ENCODE measurements at regions not wholly inside any gene's neighbourhood (a gene's known extent, or its start where the extent isn't known, plus 50 kb on each side); places are given as distances from the start of the nearest gene placed in this dataset.
"Not testable (repeated sequence)": the region's sequence is repeated elsewhere in the genome, so short reads cannot be mapped to it uniquely, and the experiment has no call there.

DNA sequence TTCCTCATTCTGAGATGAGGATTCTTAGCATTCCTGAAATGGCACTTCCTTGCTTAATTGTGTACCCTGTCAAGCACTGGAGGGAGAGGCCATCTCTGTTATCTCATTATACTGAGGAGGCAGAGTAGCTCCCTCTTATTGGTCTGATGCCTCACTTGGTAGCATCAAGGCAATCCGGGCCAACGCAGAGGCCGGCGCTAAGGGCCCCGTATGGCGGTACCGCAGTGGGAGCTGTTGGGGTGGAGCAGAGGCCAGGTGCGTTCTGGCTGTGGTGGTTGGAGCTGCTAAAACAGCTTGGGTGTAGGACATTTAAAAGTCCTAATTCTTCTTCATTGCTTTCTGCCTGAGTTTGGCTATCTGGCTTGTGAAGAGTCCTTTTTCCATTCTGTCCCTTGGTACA, 333.7 kb upstream of the NPAP1 start:
- not testable (repeated sequence) for H3K36me3 ChIP-seq (ENCODE audit: control insufficient read depth in 1 of 2, insufficient read depth in 2 of 2, low read length in 2 of 2); H3K9ac ChIP-seq (ENCODE audit: low read length)

GRCh38 chr15:24352777-24353176, 322.8 kb upstream of the NPAP1 start:
- H3K9ac ChIP-seq (ENCODE audit: low read length) = not testable (repeated sequence)

More for the DNA sequence above, 333.7 kb upstream of the NPAP1 start:
- not testable (repeated sequence) for H3K9me3 ChIP-seq (ENCODE audit: insufficient read depth, low read depth, low read length); DNase-seq; H3K4me2 ChIP-seq (ENCODE audit: low read length); H3K27me3 ChIP-seq (ENCODE audit: insufficient read depth, low read length); H3K4me3 ChIP-seq (ENCODE audit: low read depth, low read length); H3K18ac ChIP-seq (ENCODE audit: low read length); H2AK5ac ChIP-seq (ENCODE audit: low read length); H3K4ac ChIP-seq (ENCODE audit: low read depth, low read length); H4K91ac ChIP-seq (ENCODE audit: low read depth, low read length); H2BK12ac ChIP-seq (ENCODE audit: low read length); H4K12ac ChIP-seq (ENCODE audit: low read depth, low read length); H2BK5ac ChIP-seq (ENCODE audit: low read depth, low read length, poor library complexity); H4K8ac ChIP-seq (ENCODE audit: low read depth, low read length); H2BK120ac ChIP-seq (ENCODE audit: insufficient read depth, low read length, poor library complexity); H3K79me2 ChIP-seq (ENCODE audit: control insufficient read depth, insufficient read depth, low read length, poor library complexity); H3K79me1 ChIP-seq (ENCODE audit: low read length); H3K4me1 ChIP-seq (ENCODE audit: control insufficient read depth in 1 of 2, insufficient read depth in 2 of 2, low read length in 2 of 2); H3K23ac ChIP-seq (ENCODE audit: low read length); H3K14ac ChIP-seq (ENCODE audit: low read length); H2AFZ ChIP-seq (ENCODE audit: insufficient read depth, low read length, poor library complexity); H3K27ac ChIP-seq (ENCODE audit: low read depth, low read length)
- no CpG with 5 or more reads among the region's 8 CpGs for WGBS (ENCODE audit: extremely low coverage, insufficient coverage, insufficient read length)

DNA sequence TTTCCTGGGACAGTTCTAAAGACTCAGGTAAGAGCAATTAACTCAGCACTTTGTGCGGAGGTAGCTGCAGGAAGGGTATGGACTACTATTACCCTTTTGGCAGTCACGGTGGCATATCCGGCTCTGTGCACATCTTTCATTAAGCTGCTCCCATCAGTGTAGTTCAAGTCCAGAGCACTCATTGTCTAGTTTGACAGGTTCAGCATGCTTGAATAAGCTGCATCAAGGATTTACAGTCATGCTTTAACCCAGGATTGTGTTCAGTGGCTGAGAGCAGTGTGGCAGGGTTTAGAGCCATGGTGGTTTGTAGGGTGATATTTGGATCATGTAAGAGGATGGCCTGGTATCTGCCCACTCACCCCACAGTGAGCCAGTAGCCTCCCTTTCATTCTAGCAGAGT, 294.5 kb upstream of the NPAP1 start:
- not testable (repeated sequence) for H2BK12ac ChIP-seq (ENCODE audit: low read length); H3K14ac ChIP-seq (ENCODE audit: low read length); H3K27me3 ChIP-seq (ENCODE audit: insufficient read depth, low read length); H4K8ac ChIP-seq (ENCODE audit: low read depth, low read length); H2BK120ac ChIP-seq (ENCODE audit: insufficient read depth, low read length, poor library complexity); H2AK5ac ChIP-seq (ENCODE audit: low read length); H3K23ac ChIP-seq (ENCODE audit: low read length); H4K91ac ChIP-seq (ENCODE audit: low read depth, low read length); H2AFZ ChIP-seq (ENCODE audit: insufficient read depth, low read length, poor library complexity); H3K18ac ChIP-seq (ENCODE audit: low read length); H3K4me2 ChIP-seq (ENCODE audit: low read length); DNase-seq; H3K9me3 ChIP-seq (ENCODE audit: insufficient read depth, low read depth, low read length); H3K79me2 ChIP-seq (ENCODE audit: control insufficient read depth, insufficient read depth, low read length, poor library complexity); H3K4ac ChIP-seq (ENCODE audit: low read depth, low read length); H3K79me1 ChIP-seq (ENCODE audit: low read length); H4K12ac ChIP-seq (ENCODE audit: low read depth, low read length); H3K27ac ChIP-seq (ENCODE audit: low read depth, low read length); H3K4me1 ChIP-seq (ENCODE audit: control insufficient read depth in 1 of 2, insufficient read depth in 2 of 2, low read length in 2 of 2); H3K4me3 ChIP-seq (ENCODE audit: low read depth, low read length); H3K9ac ChIP-seq (ENCODE audit: low read length); H3K36me3 ChIP-seq (ENCODE audit: control insufficient read depth in 1 of 2, insufficient read depth in 2 of 2, low read length in 2 of 2); H2BK5ac ChIP-seq (ENCODE audit: low read depth, low read length, poor library complexity)
- WGBS (ENCODE audit: extremely low coverage, insufficient coverage, insufficient read length) = no CpG with 5 or more reads among the region's 3 CpGs

More at GRCh38 chr15:24352777-24353176, 322.8 kb upstream of the NPAP1 start:
- not testable (repeated sequence) for H3K4me1 ChIP-seq (ENCODE audit: control insufficient read depth in 1 of 2, insufficient read depth in 2 of 2, low read length in 2 of 2); H3K79me2 ChIP-seq (ENCODE audit: control insufficient read depth, insufficient read depth, low read length, poor library complexity); H2AFZ ChIP-seq (ENCODE audit: insufficient read depth, low read length, poor library complexity); H4K8ac ChIP-seq (ENCODE audit: low read depth, low read length); H3K27me3 ChIP-seq (ENCODE audit: insufficient read depth, low read length); DNase-seq; H3K9me3 ChIP-seq (ENCODE audit: insufficient read depth, low read depth, low read length); H4K91ac ChIP-seq (ENCODE audit: low read depth, low read length); H2BK120ac ChIP-seq (ENCODE audit: insufficient read depth, low read length, poor library complexity); H3K14ac ChIP-seq (ENCODE audit: low read length); H3K4ac ChIP-seq (ENCODE audit: low read depth, low read length); H4K12ac ChIP-seq (ENCODE audit: low read depth, low read length); H2AK5ac ChIP-seq (ENCODE audit: low read length); H2BK12ac ChIP-seq (ENCODE audit: low read length); H2BK5ac ChIP-seq (ENCODE audit: low read depth, low read length, poor library complexity); H3K4me3 ChIP-seq (ENCODE audit: low read depth, low read length); H3K27ac ChIP-seq (ENCODE audit: low read depth, low read length); H3K23ac ChIP-seq (ENCODE audit: low read length); H3K79me1 ChIP-seq (ENCODE audit: low read length); H3K18ac ChIP-seq (ENCODE audit: low read length); H3K4me2 ChIP-seq (ENCODE audit: low read length); H3K36me3 ChIP-seq (ENCODE audit: control insufficient read depth in 1 of 2, insufficient read depth in 2 of 2, low read length in 2 of 2)
- no CpG with 5 or more reads among the region's 6 CpGs for WGBS (ENCODE audit: extremely low coverage, insufficient coverage, insufficient read length)

DNA sequence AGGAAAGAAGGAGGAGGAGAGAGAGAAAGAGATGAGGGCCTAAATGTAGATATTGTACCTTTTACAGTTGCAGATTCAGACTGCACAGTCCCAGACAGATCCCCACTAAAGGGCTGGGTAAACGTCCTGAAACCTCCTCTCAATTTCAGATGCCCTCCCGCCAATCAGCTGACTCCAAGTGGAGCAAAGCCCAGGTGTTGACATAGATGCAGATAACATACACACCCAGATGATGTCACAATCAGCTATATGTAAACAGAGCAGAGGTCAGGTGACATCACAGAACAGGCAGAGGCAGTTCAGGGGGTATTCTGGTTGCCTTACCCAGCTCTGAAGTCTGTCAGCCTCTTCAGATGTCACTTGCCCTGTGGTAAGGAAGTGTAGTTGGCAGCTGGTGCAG, 290.3 kb upstream of the NPAP1 start:
- not testable (repeated sequence) for H4K8ac ChIP-seq (ENCODE audit: low read depth, low read length); H2AFZ ChIP-seq (ENCODE audit: insufficient read depth, low read length, poor library complexity); DNase-seq; H3K18ac ChIP-seq (ENCODE audit: low read length); H3K4me1 ChIP-seq (ENCODE audit: control insufficient read depth in 1 of 2, insufficient read depth in 2 of 2, low read length in 2 of 2); H2AK5ac ChIP-seq (ENCODE audit: low read length); H3K4ac ChIP-seq (ENCODE audit: low read depth, low read length); H3K36me3 ChIP-seq (ENCODE audit: control insufficient read depth in 1 of 2, insufficient read depth in 2 of 2, low read length in 2 of 2); H3K27ac ChIP-seq (ENCODE audit: low read depth, low read length); H2BK5ac ChIP-seq (ENCODE audit: low read depth, low read length, poor library complexity); H3K79me1 ChIP-seq (ENCODE audit: low read length); H3K79me2 ChIP-seq (ENCODE audit: control insufficient read depth, insufficient read depth, low read length, poor library complexity); H3K4me3 ChIP-seq (ENCODE audit: low read depth, low read length); H3K14ac ChIP-seq (ENCODE audit: low read length); H3K4me2 ChIP-seq (ENCODE audit: low read length); H3K9me3 ChIP-seq (ENCODE audit: insufficient read depth, low read depth, low read length); H3K23ac ChIP-seq (ENCODE audit: low read length); H3K27me3 ChIP-seq (ENCODE audit: insufficient read depth, low read length); H3K9ac ChIP-seq (ENCODE audit: low read length); H4K91ac ChIP-seq (ENCODE audit: low read depth, low read length); H2BK12ac ChIP-seq (ENCODE audit: low read length); H4K12ac ChIP-seq (ENCODE audit: low read depth, low read length); H2BK120ac ChIP-seq (ENCODE audit: insufficient read depth, low read length, poor library complexity)
- no CpG with 5 or more reads among the region's 2 CpGs for WGBS (ENCODE audit: extremely low coverage, insufficient coverage, insufficient read length)
